NB4 (cell line): ENCODE measurements at regions not wholly inside any gene's neighbourhood (a gene's known extent, or its start where the extent isn't known, plus 50 kb on each side); places are given as distances from the start of the nearest gene placed in this dataset.

ENCODE experiments used
- CTCF ChIP-seq: IDR thresholded peaks from one replicate; pipeline ENCODE4 v1.5.1; 2012; ENCODE audit warnings: low read depth, low read length
- MAX ChIP-seq: IDR thresholded peaks from 2 replicates; pipeline ENCODE4 v1.6.1; 2011; ENCODE audit warnings: low read depth, low read length
- POLR2A ChIP-seq: IDR thresholded peaks from 2 replicates; pipeline ENCODE4 v1.6.1; 2011; ENCODE audit warnings: mild to moderate bottlenecking; ENCODE audit not compliant: insufficient read length; ENCODE audit errors: extremely low read depth

- TF ChIP-seq MAX (no peak), CTCF (no peak), POLR2A (no peak)
These were observed 188.9 kb upstream of the TAB2 start for GRCh38 chr6:149128489-149129145.
